Heart left ventricle (tissue), 13 donors: ENCODE measurements at regions not wholly inside any gene's neighbourhood (a gene's known extent, or its start where the extent isn't known, plus 50 kb on each side); places are given as distances from the start of the nearest gene placed in this dataset.

Source experiments
- CTCF ChIP-seq, 12 donors: fragments of 200-600 bp; sonication (generic) in 4 of 12; IDR thresholded peaks; one replicate each; pipeline versions ENCODE4 v1.5.0 to v1.8.0; 2018 to 2022; ENCODE audit warnings: antibody characterized with exemption in 12 of 12, mild to moderate bottlenecking in 5 of 12
- POLR2A ChIP-seq, 2 donors: fragments of 450-650 bp; IDR thresholded peaks; one replicate each; pipeline ENCODE4 v1.6.1; 2017; ENCODE audit warnings: antibody characterized with exemption in 2 of 2, mild to moderate bottlenecking in 2 of 2, moderate library complexity in 2 of 2
- donor health status: ischemic (EF 13 %, LVEDD 7.1; RV severe dilation, severe dysfunction).
- donor health status: DM: no; HTN: yes; CAD: no.
- donor health status: DM: no; HTN: no; CAD: no.
- donor health status: ischemic (EF 25% LVEDD 6.9; RV normal size, moderate dysfunction).
- donor health status: ischemic (EF 25% LVEDD 5.7; RV mildly dilated, moderate dysfunction).
- donor health status: ischemic (EF 35%, LVEDD 5.7; RV mildly dilated, moderate dysfunction).
- donor health status: nonischemic (EF 11% LVEDD 7.7; RV severe dilation, severe dysfunction).
- donor health status: DM: yes; HTN: yes; CAD: no.
- donor health status: PGD.
- donor health status: ischemic (EF 29% LVEDD 5.4; RV normal size, mild dysfunction).
- donor health status: nonischemic (EF 23%, LVEDD 6.1; RV moderate dilation, normal function).

- TF ChIP-seq CTCF (IDR thresholded peaks at IDR 0.05): no peak
- no peak for TF ChIP-seq POLR2A (IDR thresholded peaks at IDR 0.05)
Measured at GRCh38 chr1:55542901-55543504, 327.8 kb upstream of the USP24 start.
